Endothelial cell (in vitro differentiated cells): ENCODE measurements at regions not wholly inside any gene's neighbourhood (a gene's known extent, or its start where the extent isn't known, plus 50 kb on each side); places are given as distances from the start of the nearest gene placed in this dataset.

Experiments
- DNase-seq: peaks from one replicate; pipeline ENCODE4 v3.0.0; 2021; ENCODE audit warnings: low spot score
- H3K27ac Mint-ChIP-seq: one replicate; pipeline ENCODE4 v1.8.0; 2021; ENCODE audit warnings: mixed read lengths, inconsistent platforms; ENCODE audit not compliant: unreplicated experiment
- H3K27me3 Mint-ChIP-seq: one replicate; pipeline ENCODE4 v1.8.0; 2021; ENCODE audit warnings: mild to moderate bottlenecking, moderate library complexity, mixed read lengths, inconsistent platforms; ENCODE audit not compliant: unreplicated experiment
- H3K36me3 Mint-ChIP-seq: one replicate; pipeline ENCODE4 v1.8.0; 2021; ENCODE audit warnings: mild to moderate bottlenecking, low read depth, mixed read lengths, inconsistent platforms; ENCODE audit not compliant: unreplicated experiment
- H3K4me1 Mint-ChIP-seq: one replicate; pipeline ENCODE4 v1.8.0; 2021; ENCODE audit warnings: mild to moderate bottlenecking, mixed read lengths, inconsistent platforms; ENCODE audit not compliant: unreplicated experiment
- H3K4me3 Mint-ChIP-seq: one replicate; pipeline ENCODE4 v1.8.0; 2021; ENCODE audit warnings: mild to moderate bottlenecking, mixed read lengths, inconsistent platforms; ENCODE audit not compliant: unreplicated experiment
- H3K9me3 Mint-ChIP-seq: one replicate; pipeline ENCODE4 v1.8.0; 2021; ENCODE audit warnings: mixed read lengths, inconsistent platforms; ENCODE audit not compliant: unreplicated experiment
- TF ChIP-seq, protein P1 (sequence below): fragments of 200-600 bp; sonication (generic); IDR thresholded peaks from one replicate; pipeline ENCODE4 v1.5.0; 2021; ENCODE audit warnings: antibody characterized with exemption; ENCODE audit not compliant: unreplicated experiment

DNA sequence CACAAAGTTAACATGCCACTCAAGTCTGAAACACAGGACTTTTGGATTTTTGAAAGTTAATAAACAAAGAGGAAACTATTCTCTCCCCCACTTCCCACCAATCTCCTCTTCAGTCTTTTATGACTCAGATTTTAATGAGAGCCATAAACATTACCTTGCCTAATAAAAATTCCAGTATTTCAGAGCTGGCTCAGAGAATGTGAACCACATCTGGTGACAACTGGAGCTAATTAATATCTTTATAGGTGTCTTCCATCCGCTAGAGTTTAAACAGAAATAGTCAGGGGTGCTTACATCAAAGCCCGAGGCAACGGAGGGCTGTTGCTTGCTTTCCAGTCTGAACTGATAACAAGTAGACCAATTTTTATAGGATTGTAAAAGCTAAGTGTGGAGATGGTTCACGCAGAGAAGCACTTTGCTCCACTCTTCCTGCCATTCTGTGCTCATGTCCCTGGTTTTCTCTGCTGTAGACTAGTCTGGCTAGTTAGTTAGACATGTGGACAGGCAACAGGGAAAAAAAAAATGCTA, 363.6 kb downstream of the NR2F2 start:
- Mint-ChIP-seq H3K4me1 (no peaks in the 10 kb centered on the region), H3K9me3 (no peaks in the 10 kb centered on the region), H3K27ac (no peak overlapping the region), H3K4me3 (no peak overlapping the region), H3K36me3 (no peaks in the 10 kb centered on the region), H3K27me3 (no peaks in the 10 kb centered on the region)
- DNase-seq: no peak
- TF ChIP-seq, protein P1, sequence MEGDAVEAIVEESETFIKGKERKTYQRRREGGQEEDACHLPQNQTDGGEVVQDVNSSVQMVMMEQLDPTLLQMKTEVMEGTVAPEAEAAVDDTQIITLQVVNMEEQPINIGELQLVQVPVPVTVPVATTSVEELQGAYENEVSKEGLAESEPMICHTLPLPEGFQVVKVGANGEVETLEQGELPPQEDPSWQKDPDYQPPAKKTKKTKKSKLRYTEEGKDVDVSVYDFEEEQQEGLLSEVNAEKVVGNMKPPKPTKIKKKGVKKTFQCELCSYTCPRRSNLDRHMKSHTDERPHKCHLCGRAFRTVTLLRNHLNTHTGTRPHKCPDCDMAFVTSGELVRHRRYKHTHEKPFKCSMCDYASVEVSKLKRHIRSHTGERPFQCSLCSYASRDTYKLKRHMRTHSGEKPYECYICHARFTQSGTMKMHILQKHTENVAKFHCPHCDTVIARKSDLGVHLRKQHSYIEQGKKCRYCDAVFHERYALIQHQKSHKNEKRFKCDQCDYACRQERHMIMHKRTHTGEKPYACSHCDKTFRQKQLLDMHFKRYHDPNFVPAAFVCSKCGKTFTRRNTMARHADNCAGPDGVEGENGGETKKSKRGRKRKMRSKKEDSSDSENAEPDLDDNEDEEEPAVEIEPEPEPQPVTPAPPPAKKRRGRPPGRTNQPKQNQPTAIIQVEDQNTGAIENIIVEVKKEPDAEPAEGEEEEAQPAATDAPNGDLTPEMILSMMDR: no peak

GRCh38 chr15:96695426-96695825, 364.9 kb downstream of the NR2F2 start:
- Mint-ChIP-seq H3K36me3 (no peaks in the 10 kb centered on the region), H3K4me1 (no peaks in the 10 kb centered on the region), H3K9me3 (no peaks in the 10 kb centered on the region), H3K27ac (no peak overlapping the region), H3K27me3 (no peaks in the 10 kb centered on the region), H3K4me3 (no peak overlapping the region)
- TF ChIP-seq, protein P1: no peak
- no peak for DNase-seq

DNA sequence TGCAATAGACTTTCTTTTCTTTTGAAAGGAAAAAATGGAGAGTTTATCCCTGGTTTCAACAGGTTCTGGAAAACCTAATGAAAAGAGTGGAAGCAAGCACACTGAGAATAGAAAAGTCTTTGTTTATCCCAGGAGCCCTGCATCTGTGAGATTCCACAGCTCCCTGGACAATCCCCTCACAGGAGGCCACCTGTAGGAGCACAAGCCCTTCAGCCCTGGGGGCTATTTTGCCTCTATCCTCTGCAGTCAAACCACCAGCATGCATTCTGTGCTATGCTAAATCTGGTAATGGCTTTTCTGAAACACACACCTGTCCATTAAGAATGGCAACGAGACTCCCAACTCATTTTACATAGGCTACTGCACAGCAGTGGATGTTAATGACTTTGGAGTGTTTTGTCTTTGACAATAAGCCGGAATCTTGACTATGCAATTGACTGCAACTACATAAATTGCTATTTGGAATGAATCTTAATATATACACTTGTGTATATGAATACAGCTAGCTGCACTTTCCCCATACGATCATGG, 369.4 kb downstream of the NR2F2 start:
- Mint-ChIP-seq H3K27ac (no peak overlapping the region), H3K4me1 (peaks cover 10% of the 10 kb centered on the region), H3K36me3 (no peaks in the 10 kb centered on the region), H3K9me3 (no peaks in the 10 kb centered on the region), H3K4me3 (no peak overlapping the region), H3K27me3 (no peaks in the 10 kb centered on the region)
- no peak for DNase-seq
- TF ChIP-seq, protein P1: no peak

GRCh38 chr15:96700555-96700954, 370.1 kb downstream of the NR2F2 start:
- Mint-ChIP-seq H3K36me3 (no peaks in the 10 kb centered on the region), H3K9me3 (no peaks in the 10 kb centered on the region), H3K27me3 (no peaks in the 10 kb centered on the region), H3K4me1 (peaks cover 10% of the 10 kb centered on the region), H3K27ac (no peak overlapping the region), H3K4me3 (no peak overlapping the region)
- TF ChIP-seq, protein P1: no peak
- no peak for DNase-seq

- no peak overlapping the region for H3K4me3 Mint-ChIP-seq
- H3K4me1 Mint-ChIP-seq: peaks cover 10% of the 10 kb centered on the region
- no peaks in the 10 kb centered on the region for H3K9me3 Mint-ChIP-seq
- DNase-seq: no peak
- TF ChIP-seq, protein P1: no peak
- H3K27me3 Mint-ChIP-seq: no peaks in the 10 kb centered on the region
- H3K27ac Mint-ChIP-seq: no peak overlapping the region
- H3K36me3 Mint-ChIP-seq: no peaks in the 10 kb centered on the region
These were observed 370.9 kb downstream of the NR2F2 start for GRCh38 chr15:96701443-96701842.
